ENCODE measurements at regions not wholly inside any gene's neighbourhood (a gene's known extent, or its start where the extent isn't known, plus 50 kb on each side); places are given as distances from the start of the nearest gene placed in this dataset.

DNA sequence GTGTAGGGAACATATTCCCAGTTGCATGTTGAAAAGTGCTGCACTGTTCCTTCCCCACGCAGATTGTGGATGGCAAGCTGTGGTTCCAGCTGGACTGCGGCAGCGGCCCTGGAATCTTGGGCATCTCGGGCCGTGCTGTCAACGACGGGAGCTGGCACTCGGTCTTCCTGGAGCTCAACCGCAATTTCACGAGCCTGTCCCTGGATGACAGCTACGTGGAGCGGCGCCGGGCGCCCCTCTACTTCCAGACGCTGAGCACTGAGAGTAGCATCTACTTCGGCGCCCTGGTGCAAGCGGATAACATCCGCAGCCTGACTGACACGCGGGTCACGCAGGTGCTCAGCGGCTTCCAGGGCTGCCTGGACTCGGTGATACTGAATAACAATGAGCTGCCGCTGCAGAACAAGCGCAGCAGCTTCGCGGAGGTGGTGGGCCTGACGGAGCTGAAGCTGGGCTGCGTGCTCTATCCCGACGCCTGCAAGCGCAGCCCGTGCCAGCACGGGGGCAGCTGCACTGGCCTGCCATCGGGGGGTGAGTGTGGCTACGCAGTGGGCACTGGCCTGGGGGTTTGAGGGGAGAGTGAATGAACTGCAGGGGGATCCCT is 102.7 kb upstream of the MTNR1B start:
- Histone ChIP-seq H3K4me2 (ENCODE audit: low read length) (no peak overlapping the region), H3K9me3 (ENCODE audit: low read length) (no peaks in the 10 kb centered on the region), H3K9ac (ENCODE audit: low read length) (no peak overlapping the region), H2AFZ (ENCODE audit: low read depth, low read length) (no peak overlapping the region), H3K9me2 (ENCODE audit: insufficient read depth, low read length) (no peaks in the 10 kb centered on the region), H3K36me3 (ENCODE audit: insufficient read depth, low read length) (peaks cover 9% of the 10 kb centered on the region), H3K79me2 (replicated peaks; ENCODE audit: insufficient read depth, low read length) (no peaks in the 10 kb centered on the region), H3K27me3 (ENCODE audit: insufficient read depth, low read depth, low read length) (no peaks in the 10 kb centered on the region), H4K20me1 (ENCODE audit: insufficient read depth) (no peaks in the 10 kb centered on the region), H3K27ac (ENCODE audit: low read length) (no peak overlapping the region), H3K4me3 (ENCODE audit: low read length) (no peak overlapping the region), H3F3A (ENCODE audit: insufficient read depth, low read length, poor library complexity, severe bottlenecking) (no peaks in the 10 kb centered on the region)
- TF ChIP-seq EZH2 (IDR thresholded peaks at IDR 0.05; ENCODE audit: borderline replicate concordance, insufficient read depth, low read length, poor library complexity, severe bottlenecking): no peak
- TF ChIP-seq SMC3 (conservative IDR thresholded peaks at IDR 0.05; ENCODE audit: poor library complexity): no peak
- TF ChIP-seq POLR2AphosphoS5 (IDR thresholded peaks at IDR 0.05): no peak
- no peak for TF ChIP-seq CTCF (IDR thresholded peaks at IDR 0.05; ENCODE audit: poor library complexity, severe bottlenecking)

GRCh38 chr11:92867913-92868619 is 101.4 kb upstream of the MTNR1B start:
- Histone ChIP-seq H3K9me3 (ENCODE audit: low read length) (no peaks in the 10 kb centered on the region), H3K79me2 (replicated peaks; ENCODE audit: insufficient read depth, low read length) (no peaks in the 10 kb centered on the region), H4K20me1 (ENCODE audit: insufficient read depth) (no peaks in the 10 kb centered on the region), H3K27ac (ENCODE audit: low read length) (no peak overlapping the region), H3K36me3 (ENCODE audit: insufficient read depth, low read length) (peaks cover 9% of the 10 kb centered on the region), H3K4me3 (ENCODE audit: low read length) (no peak overlapping the region), H3F3A (ENCODE audit: insufficient read depth, low read length, poor library complexity, severe bottlenecking) (no peaks in the 10 kb centered on the region), H3K27me3 (ENCODE audit: insufficient read depth, low read depth, low read length) (no peaks in the 10 kb centered on the region), H3K4me2 (ENCODE audit: low read length) (no peak overlapping the region), H2AFZ (ENCODE audit: low read depth, low read length) (no peak overlapping the region), H3K9me2 (ENCODE audit: insufficient read depth, low read length) (no peaks in the 10 kb centered on the region), H3K9ac (ENCODE audit: low read length) (no peak overlapping the region)
- TF ChIP-seq EP300 (conservative IDR thresholded peaks at IDR 0.05; ENCODE audit: poor library complexity, severe bottlenecking) (no peak), SMC3 (conservative IDR thresholded peaks at IDR 0.05; ENCODE audit: poor library complexity) (no peak), CTCF (IDR thresholded peaks at IDR 0.05; ENCODE audit: poor library complexity, severe bottlenecking) (no peak), REST (IDR thresholded peaks at IDR 0.05; ENCODE audit: borderline replicate concordance) (no peak), POLR2AphosphoS5 (IDR thresholded peaks at IDR 0.05) (no peak), RAD21 (conservative IDR thresholded peaks at IDR 0.05) (no peak), EZH2 (IDR thresholded peaks at IDR 0.05; ENCODE audit: borderline replicate concordance, insufficient read depth, low read length, poor library complexity, severe bottlenecking) (no peak)

Measured in neural cell (in vitro differentiated cells).